BLaER1 treated with 17β-estradiol and CSF1 and Interleukin-3, amounts not matched to agents 10 nM and 100 nM (cell line): ENCODE measurements at regions not wholly inside any gene's neighbourhood (a gene's known extent, or its start where the extent isn't known, plus 50 kb on each side); places are given as distances from the start of the nearest gene placed in this dataset.
"Not testable (repeated sequence)": the region's sequence is repeated elsewhere in the genome, so short reads cannot be mapped to it uniquely, and the experiment has no call there.

Source experiments
- H3K27ac ChIP-seq, 11 experiments: shearing (Covaris generic); formaldehyde crosslinking; 2 replicates each; pipeline ENCODE4 v1.8.1; 2022
- H3K27me3 ChIP-seq, 11 experiments: shearing (Covaris generic); formaldehyde crosslinking; 2 replicates each; pipeline ENCODE4 v1.8.1; 2022
- H3K36me3 ChIP-seq, 11 experiments: shearing (Covaris generic); formaldehyde crosslinking; 2 replicates each; pipeline ENCODE4 v1.8.1; 2022
- H3K4me1 ChIP-seq, 10 experiments: shearing (Covaris generic); formaldehyde crosslinking; 2 replicates each; pipeline ENCODE4 v1.8.1; 2022
- H3K4me2 ChIP-seq, 11 experiments: shearing (Covaris generic); formaldehyde crosslinking; 2 replicates each; pipeline ENCODE4 v1.8.1; 2022
- H3K4me3 ChIP-seq, 10 experiments: shearing (Covaris generic); formaldehyde crosslinking; 2 replicates each; pipeline ENCODE4 v1.8.1; 2022
- H3K9ac ChIP-seq, 11 experiments: shearing (Covaris generic); formaldehyde crosslinking; 2 replicates each; pipeline ENCODE4 v1.8.1; 2022
- H3K9me3 ChIP-seq, 11 experiments: shearing (Covaris generic); formaldehyde crosslinking; replicated peaks in 1 of 11; 2 replicates each; pipeline ENCODE4 v1.8.1; 2022
- H4K20me1 ChIP-seq, 11 experiments: shearing (Covaris generic); formaldehyde crosslinking; 2 replicates each; pipeline ENCODE4 v1.8.1; 2022
- Cebpa-rat ChIP-seq, 11 experiments: shearing (Covaris generic); IDR thresholded peaks; 2 replicates each; pipeline ENCODE4 v1.8.1; 2022

DNA sequence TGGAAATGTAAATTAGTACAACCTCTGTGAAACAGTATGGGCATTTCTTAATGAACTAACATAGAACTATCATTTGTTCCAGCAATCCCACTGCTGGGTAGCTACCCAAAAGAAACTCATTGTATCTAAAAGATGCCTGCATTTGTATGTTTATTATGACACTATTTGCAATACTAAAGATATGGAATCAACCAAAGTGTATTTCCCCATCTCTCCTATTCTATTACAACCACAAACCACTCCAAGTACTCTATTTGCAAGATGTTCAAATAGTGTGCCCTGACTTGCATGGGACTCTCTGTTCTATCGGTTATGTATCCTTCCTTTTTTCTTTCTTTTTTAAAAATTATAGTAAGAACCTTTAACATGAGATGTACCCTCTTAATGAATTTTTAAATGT, 845.2 kb downstream of the CDH11 start:
- Histone ChIP-seq H4K20me1 (no peaks in the 10 kb centered on the region), H3K27ac (no peak overlapping the region), H3K27me3 (no peaks in the 10 kb centered on the region), H3K4me3 (no peak overlapping the region), H3K9ac (no peak overlapping the region), H3K4me2 (no peak overlapping the region), H3K36me3 (no peaks in the 10 kb centered on the region), H3K9me3 (peaks cover 0 to 6% (median 0%) of the 10 kb centered on the region in 11 experiments; a peak in 1 of 22 replicates), H3K4me1 (no peaks in the 10 kb centered on the region)
- no peak for TF ChIP-seq Cebpa-rat (IDR thresholded peaks at IDR 0.05)

DNA sequence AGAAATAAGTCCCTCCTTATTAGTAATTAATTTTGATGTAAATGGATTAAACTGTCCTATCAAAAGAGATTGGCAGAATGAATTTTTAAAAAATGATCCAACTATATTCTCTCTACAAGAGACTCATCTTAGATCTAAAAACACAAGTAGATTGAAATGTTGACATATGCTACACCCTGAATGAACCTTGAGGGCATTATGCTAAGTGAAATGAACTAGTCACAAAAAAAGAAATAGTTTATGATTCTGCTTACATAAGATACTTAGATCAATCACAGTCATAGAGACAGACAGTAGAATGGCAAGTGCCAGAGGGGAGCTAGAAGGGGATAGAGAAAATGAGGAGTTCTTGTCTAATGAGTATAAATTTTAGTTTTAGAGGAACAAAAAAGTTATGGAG, 849.8 kb downstream of the CDH11 start:
- Histone ChIP-seq H3K4me2 (no peak overlapping the region), H4K20me1 (no peaks in the 10 kb centered on the region), H3K4me3 (no peak overlapping the region), H3K27ac (no peak overlapping the region), H3K9ac (no peak overlapping the region), H3K27me3 (no peaks in the 10 kb centered on the region), H3K4me1 (no peaks in the 10 kb centered on the region), H3K9me3 (peaks cover 0 to 7% (median 0%) of the 10 kb centered on the region in 11 experiments; a peak in 2 of 22 replicates), H3K36me3 (no peaks in the 10 kb centered on the region)
- no peak for TF ChIP-seq Cebpa-rat (IDR thresholded peaks at IDR 0.05)

GRCh38 chr16:64269756-64270155, 852.1 kb downstream of the CDH11 start:
- Histone ChIP-seq H3K4me1 (no peaks in the 10 kb centered on the region), H3K9me3 (peaks cover 0 to 7% (median 0%) of the 10 kb centered on the region in 11 experiments; a peak in 2 of 22 replicates), H3K36me3 (no peaks in the 10 kb centered on the region), H3K27me3 (no peaks in the 10 kb centered on the region), H3K9ac (no peak overlapping the region), H3K4me2 (no peak overlapping the region), H3K4me3 (no peak overlapping the region), H4K20me1 (no peaks in the 10 kb centered on the region), H3K27ac (no peak overlapping the region)
- TF ChIP-seq Cebpa-rat (IDR thresholded peaks at IDR 0.05), result no peak

DNA sequence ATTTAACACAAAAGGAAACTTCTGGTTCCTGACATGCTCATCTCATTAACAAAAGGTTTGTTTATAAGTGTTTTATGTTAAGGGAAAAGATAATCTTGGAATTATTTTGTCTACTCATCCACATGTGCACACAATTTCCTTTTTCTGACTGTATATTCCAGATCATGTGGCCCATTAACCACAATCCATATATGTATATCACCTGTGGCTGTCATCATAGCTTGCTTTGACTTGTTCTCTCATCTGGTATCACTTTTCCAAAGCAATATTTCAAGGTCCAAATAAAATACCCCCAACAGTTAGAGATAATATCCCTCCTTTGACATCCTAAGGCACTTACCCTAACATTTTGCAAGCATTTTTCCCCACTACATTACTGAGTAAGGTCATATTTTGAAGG, 856.1 kb downstream of the CDH11 start:
- H3K4me2 ChIP-seq, result no peak overlapping the region
- no peaks in the 10 kb centered on the region for H3K36me3 ChIP-seq
- no peak for TF ChIP-seq Cebpa-rat (IDR thresholded peaks at IDR 0.05)
- H3K27me3 ChIP-seq, result no peaks in the 10 kb centered on the region
- H4K20me1 ChIP-seq, result no peaks in the 10 kb centered on the region
- H3K4me3 ChIP-seq, result no peak overlapping the region
- no peaks in the 10 kb centered on the region for H3K4me1 ChIP-seq
- H3K9ac ChIP-seq, result no peak overlapping the region
- no peak overlapping the region for H3K27ac ChIP-seq
- peaks cover 0 to 3% (median 0%) of the 10 kb centered on the region in 11 experiments; a peak in 2 of 22 replicates for H3K9me3 ChIP-seq

GRCh38 chr16:64260631-64261401, 861.0 kb downstream of the CDH11 start:
- H3K4me1 ChIP-seq, H4K20me1 ChIP-seq, H3K27me3 ChIP-seq, H3K4me3 ChIP-seq, H3K27ac ChIP-seq, H3K4me2 ChIP-seq, H3K36me3 ChIP-seq, H3K9ac ChIP-seq, H3K9me3 ChIP-seq: not testable (repeated sequence)

GRCh38 chr16:64254443-64255367, 867.2 kb downstream of the CDH11 start:
- H3K9ac ChIP-seq, result no peak overlapping the region
- no peak overlapping the region for H3K4me3 ChIP-seq
- no peak overlapping the region for H3K4me2 ChIP-seq
- H3K4me1 ChIP-seq, result no peaks in the 10 kb centered on the region
- H3K36me3 ChIP-seq, result no peaks in the 10 kb centered on the region
- H3K27me3 ChIP-seq, result no peaks in the 10 kb centered on the region
- TF ChIP-seq Cebpa-rat (IDR thresholded peaks at IDR 0.05), result no peak
- H3K9me3 ChIP-seq, result no peaks in the 10 kb centered on the region
- H4K20me1 ChIP-seq, result no peaks in the 10 kb centered on the region
- H3K27ac ChIP-seq, result no peak overlapping the region

GRCh38 chr16:64253525-64253924, 868.3 kb downstream of the CDH11 start:
- Histone ChIP-seq H3K4me3 (no peak overlapping the region), H3K36me3 (no peaks in the 10 kb centered on the region), H3K9me3 (no peaks in the 10 kb centered on the region), H3K27ac (no peak overlapping the region), H3K27me3 (no peaks in the 10 kb centered on the region), H4K20me1 (no peaks in the 10 kb centered on the region), H3K9ac (no peak overlapping the region), H3K4me1 (no peaks in the 10 kb centered on the region), H3K4me2 (no peak overlapping the region)
- TF ChIP-seq Cebpa-rat (IDR thresholded peaks at IDR 0.05), result no peak

DNA sequence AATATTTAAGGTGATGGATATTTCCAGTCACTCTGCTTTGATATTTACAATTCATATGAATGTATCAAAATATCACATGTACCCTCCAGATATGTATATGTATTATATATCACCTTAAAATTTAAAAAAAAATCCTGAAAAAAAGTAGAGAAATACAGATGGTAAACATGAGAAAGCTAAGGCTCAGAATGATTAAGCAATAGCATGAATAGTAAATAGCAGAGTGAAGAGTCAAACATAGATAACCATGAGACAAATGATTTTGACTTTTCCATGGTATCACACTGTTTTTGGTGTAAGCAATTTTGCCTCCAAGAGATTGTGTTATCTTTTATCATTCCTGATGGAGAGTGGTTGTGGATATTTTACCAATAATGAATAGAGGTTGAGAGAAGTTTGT, 868.8 kb downstream of the CDH11 start:
- Histone ChIP-seq H3K4me2 (no peak overlapping the region), H4K20me1 (no peaks in the 10 kb centered on the region), H3K9me3 (no peaks in the 10 kb centered on the region), H3K27ac (no peak overlapping the region), H3K27me3 (no peaks in the 10 kb centered on the region), H3K4me1 (no peaks in the 10 kb centered on the region), H3K9ac (no peak overlapping the region), H3K36me3 (no peaks in the 10 kb centered on the region), H3K4me3 (no peak overlapping the region)
- TF ChIP-seq Cebpa-rat (IDR thresholded peaks at IDR 0.05), result no peak

DNA sequence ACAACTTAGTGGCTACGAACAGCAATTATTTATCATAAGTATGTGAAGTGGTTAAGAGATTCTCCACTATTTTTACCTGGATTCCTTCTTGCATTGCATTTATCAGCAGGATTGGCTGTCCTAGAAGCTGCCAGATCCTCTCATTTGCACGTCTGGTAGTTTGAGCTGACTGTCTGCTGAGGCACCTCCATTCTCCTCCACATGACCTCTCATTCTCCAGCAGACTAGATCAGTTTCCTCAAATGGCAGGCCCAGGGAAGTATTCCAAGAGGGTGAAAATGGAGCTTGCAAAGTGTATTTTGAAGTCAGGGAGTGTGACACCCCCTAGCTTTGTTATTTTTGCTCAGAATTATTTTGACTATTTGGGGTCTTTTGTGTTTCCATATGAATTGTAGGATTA, 870.1 kb downstream of the CDH11 start:
- Histone ChIP-seq H3K9ac (no peak overlapping the region), H3K4me2 (no peak overlapping the region), H3K9me3 (no peaks in the 10 kb centered on the region), H3K4me1 (no peaks in the 10 kb centered on the region), H3K4me3 (no peak overlapping the region), H3K27ac (no peak overlapping the region), H4K20me1 (no peaks in the 10 kb centered on the region), H3K27me3 (no peaks in the 10 kb centered on the region), H3K36me3 (no peaks in the 10 kb centered on the region)
- no peak for TF ChIP-seq Cebpa-rat (IDR thresholded peaks at IDR 0.05)
